Calu3 (cell line): ENCODE measurements at regions not wholly inside any gene's neighbourhood (a gene's known extent, or its start where the extent isn't known, plus 50 kb on each side); places are given as distances from the start of the nearest gene placed in this dataset.
A peak's percentile ranks its signal among the peaks of the same experiment; 100 is the strongest.

ENCODE experiments used
- BruUV-seq: library from RNA; stranded (reverse); fragments of 400-500 nt; replicated peaks from 2 replicates; lab custom pipeline; 2021; lab: Mats Ljungman, UMichigan
- CTCF ChIA-PET: fragments of 300-600 bp; sonication (Branson Sonifier 250); formaldehyde crosslinking; loops from one replicate; lab custom pipeline; 2022; ENCODE audit warnings: antibody characterized with exemption; lab: Charles Lee
- DNase-seq: peaks from one replicate; pipeline ENCODE4 v3.0.0; 2022
- H3K27ac Mint-ChIP-seq: one replicate; pipeline ENCODE4 v1.8.0; 2022; ENCODE audit warnings: mixed read lengths; ENCODE audit not compliant: unreplicated experiment
- H3K27me3 Mint-ChIP-seq: one replicate; pipeline ENCODE4 v1.8.0; 2022; ENCODE audit warnings: mixed read lengths; ENCODE audit not compliant: unreplicated experiment
- H3K36me3 Mint-ChIP-seq: one replicate; pipeline ENCODE4 v1.8.0; 2022; ENCODE audit warnings: mild to moderate bottlenecking, moderate library complexity, mixed read lengths; ENCODE audit not compliant: insufficient read depth, unreplicated experiment
- H3K4me1 Mint-ChIP-seq: one replicate; pipeline ENCODE4 v1.8.0; 2022; ENCODE audit warnings: mild to moderate bottlenecking, low read depth, mixed read lengths; ENCODE audit not compliant: unreplicated experiment
- H3K4me3 Mint-ChIP-seq: one replicate; pipeline ENCODE4 v1.8.0; 2022; ENCODE audit warnings: mild to moderate bottlenecking, low read depth, moderate library complexity, mixed read lengths; ENCODE audit not compliant: unreplicated experiment
- H3K9me3 Mint-ChIP-seq: one replicate; pipeline ENCODE4 v1.8.0; 2022; ENCODE audit warnings: low read depth, mixed read lengths; ENCODE audit not compliant: unreplicated experiment
- CTCF ChIP-seq: fragments of 200-600 bp; IDR thresholded peaks from one replicate; pipeline ENCODE4 v1.8.0; 2022; ENCODE audit warnings: antibody characterized with exemption; ENCODE audit not compliant: unreplicated experiment
- intact Hi-C: fragments of 100-400 bp; cut with micrococcal nuclease; formaldehyde crosslinking; loops from one replicate; pipeline ENCODE4 v1.10.0; 2022; ENCODE audit not compliant: unreplicated experiment

DNA sequence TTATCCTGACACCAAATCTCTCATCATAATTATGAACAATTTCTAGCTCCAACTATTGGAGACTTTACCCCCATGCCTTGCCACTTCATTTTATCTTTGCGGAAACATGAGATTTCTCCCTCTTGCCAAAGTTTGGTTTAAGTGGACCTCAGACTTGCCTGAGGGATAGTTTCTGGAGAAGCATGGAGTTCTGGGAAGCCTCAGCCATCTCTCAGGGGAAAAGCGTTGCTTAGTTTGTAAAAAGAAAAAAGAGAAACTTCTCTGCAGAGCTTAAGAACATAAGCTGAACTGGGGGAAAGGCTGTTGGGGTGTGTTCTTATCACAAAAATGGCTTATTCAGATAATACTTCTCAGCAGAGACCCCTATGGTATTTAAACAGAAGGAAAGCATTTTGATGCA is 347.4 kb upstream of the ADAMTS9 start:
- Mint-ChIP-seq H3K4me3 (no peak overlapping the region), H3K9me3 (peaks cover 2% of the 10 kb centered on the region), H3K27me3 (no peaks in the 10 kb centered on the region), H3K27ac (no peak overlapping the region), H3K36me3 (no peaks in the 10 kb centered on the region), H3K4me1 (peaks cover 14% of the 10 kb centered on the region)
- CTCF ChIA-PET = no interaction called here
- no TSS peak for BruUV-seq
- no peak for TF ChIP-seq CTCF
- no peak for DNase-seq
- intact Hi-C loops = no loop called here

- DNase-seq = no peak
- BruUV-seq = no TSS peak
- Mint-ChIP-seq H3K4me3 (no peak overlapping the region), H3K36me3 (no peaks in the 10 kb centered on the region), H3K27me3 (no peaks in the 10 kb centered on the region), H3K4me1 (peaks cover 21% of the 10 kb centered on the region), H3K9me3 (peaks cover 5% of the 10 kb centered on the region), H3K27ac (no peak overlapping the region)
- no peak for TF ChIP-seq CTCF
- CTCF ChIA-PET = no interaction called here
- intact Hi-C loops = no loop called here
These were observed 345.8 kb upstream of the ADAMTS9 start for GRCh38 chr3:65033576-65033975.

DNA sequence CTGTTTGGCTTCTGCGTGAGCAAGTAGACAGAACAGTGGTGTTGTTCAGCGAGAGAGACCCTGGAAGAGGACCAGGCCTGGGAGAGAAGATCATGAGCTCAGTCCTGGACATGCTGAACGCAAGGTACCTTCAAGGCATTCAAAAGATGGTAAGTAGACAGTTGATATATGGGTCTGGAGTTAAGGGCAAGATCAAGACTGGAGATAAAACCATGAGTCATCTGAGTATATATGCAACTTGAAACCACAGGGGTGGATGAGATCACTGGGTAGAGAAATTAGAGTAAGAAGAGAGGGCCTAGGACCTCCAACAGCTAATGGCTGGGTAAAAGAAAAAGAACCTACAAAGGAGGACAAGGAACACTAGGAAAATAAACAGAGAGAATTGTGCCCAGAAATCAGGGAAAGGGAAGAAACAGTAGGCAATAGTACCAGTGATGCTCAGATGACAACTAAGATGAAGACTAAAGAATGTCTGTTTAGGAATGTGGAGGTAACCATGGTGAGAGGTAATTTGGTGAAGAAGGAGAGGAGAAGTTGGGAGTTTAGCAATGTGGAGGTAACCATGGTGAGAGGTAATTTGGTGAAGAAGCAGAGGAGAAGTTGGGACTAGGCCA is 343.2 kb upstream of the ADAMTS9 start:
- Mint-ChIP-seq H3K27ac (peak overlapping the region; percentile 3), H3K9me3 (peaks cover 5% of the 10 kb centered on the region), H3K4me1 (peaks cover 21% of the 10 kb centered on the region), H3K4me3 (no peak overlapping the region), H3K36me3 (no peaks in the 10 kb centered on the region), H3K27me3 (no peaks in the 10 kb centered on the region)
- BruUV-seq = no TSS peak
- TF ChIP-seq CTCF = no peak
- intact Hi-C loops = no loop called here
- DNase-seq = peak; percentile 8
- CTCF ChIA-PET = interaction anchor here (1.2 kb wide), 1 partner anchor 11 kb away, joined by 4 read pairs; no protein-coding TSS in a partner anchor

DNA sequence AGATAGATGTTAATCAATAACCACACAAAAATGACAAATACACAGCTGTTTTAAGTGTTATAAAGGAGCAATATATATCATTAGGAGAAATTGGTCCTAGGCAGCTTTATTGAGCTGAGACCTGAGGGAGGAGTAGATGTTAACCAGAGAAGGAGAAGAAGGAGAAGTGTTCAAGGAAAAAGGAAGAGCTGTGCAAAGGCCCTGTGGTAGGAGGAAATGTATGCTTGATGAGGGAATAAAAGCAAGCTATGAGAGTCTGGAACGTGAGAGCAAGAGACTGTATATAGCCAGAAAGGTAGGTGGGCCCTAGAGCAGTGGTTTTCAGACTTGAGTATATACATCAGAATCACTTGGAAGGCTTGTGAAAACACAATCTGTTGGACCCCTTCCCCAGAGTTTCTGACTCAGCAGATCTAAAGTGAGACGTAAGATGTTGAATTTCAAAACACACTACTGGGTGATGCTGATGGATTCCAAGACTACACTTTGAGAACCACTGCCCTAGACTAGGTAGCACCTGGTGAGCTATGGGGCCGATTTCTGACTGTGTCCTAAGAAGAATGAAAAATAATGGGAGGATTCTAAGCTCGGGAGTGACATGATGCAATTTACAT is 342.3 kb upstream of the ADAMTS9 start:
- H3K27me3 Mint-ChIP-seq = no peaks in the 10 kb centered on the region
- peaks cover 5% of the 10 kb centered on the region for H3K9me3 Mint-ChIP-seq
- CTCF ChIA-PET = interaction anchor here (1.2 kb wide), 1 partner anchor 10 kb away, joined by 4 read pairs; no protein-coding TSS in a partner anchor
- H3K27ac Mint-ChIP-seq = peak overlapping the region; percentile 3
- peaks cover 21% of the 10 kb centered on the region for H3K4me1 Mint-ChIP-seq
- BruUV-seq = no TSS peak
- no peak for TF ChIP-seq CTCF
- intact Hi-C loops = no loop called here
- H3K4me3 Mint-ChIP-seq = no peak overlapping the region
- no peak for DNase-seq
- no peaks in the 10 kb centered on the region for H3K36me3 Mint-ChIP-seq
